Stromal cell of bone marrow (primary cell): ENCODE measurements at regions not wholly inside any gene's neighbourhood (a gene's known extent, or its start where the extent isn't known, plus 50 kb on each side); places are given as distances from the start of the nearest gene placed in this dataset.

ENCODE experiments used
- DNase-seq: peaks from one replicate; pipeline ENCODE4 v3.0.0-alpha.2; 2012; ENCODE audit warnings: low read depth

DNA sequence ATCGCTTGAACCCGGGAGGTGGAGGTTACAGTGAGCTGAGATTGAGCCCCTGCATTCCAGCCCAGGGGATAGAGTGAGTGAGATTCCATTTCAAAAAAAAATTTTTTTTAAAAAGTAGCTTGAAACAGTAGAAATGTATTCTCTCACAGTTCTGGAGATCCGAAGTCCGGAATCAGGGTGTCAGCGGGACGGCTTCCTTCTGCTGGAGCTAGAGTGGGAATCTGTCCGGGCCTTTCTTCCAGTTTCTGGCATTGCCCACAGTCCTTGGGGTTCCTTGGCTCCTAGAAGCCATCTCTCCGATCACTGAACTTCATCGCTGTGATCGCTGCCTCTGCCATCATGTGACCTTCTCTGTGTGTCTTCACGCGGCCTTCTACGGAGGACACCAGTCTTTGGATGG, 181.2 kb upstream of the CIBAR2 start:
- no peak for DNase-seq

DNA sequence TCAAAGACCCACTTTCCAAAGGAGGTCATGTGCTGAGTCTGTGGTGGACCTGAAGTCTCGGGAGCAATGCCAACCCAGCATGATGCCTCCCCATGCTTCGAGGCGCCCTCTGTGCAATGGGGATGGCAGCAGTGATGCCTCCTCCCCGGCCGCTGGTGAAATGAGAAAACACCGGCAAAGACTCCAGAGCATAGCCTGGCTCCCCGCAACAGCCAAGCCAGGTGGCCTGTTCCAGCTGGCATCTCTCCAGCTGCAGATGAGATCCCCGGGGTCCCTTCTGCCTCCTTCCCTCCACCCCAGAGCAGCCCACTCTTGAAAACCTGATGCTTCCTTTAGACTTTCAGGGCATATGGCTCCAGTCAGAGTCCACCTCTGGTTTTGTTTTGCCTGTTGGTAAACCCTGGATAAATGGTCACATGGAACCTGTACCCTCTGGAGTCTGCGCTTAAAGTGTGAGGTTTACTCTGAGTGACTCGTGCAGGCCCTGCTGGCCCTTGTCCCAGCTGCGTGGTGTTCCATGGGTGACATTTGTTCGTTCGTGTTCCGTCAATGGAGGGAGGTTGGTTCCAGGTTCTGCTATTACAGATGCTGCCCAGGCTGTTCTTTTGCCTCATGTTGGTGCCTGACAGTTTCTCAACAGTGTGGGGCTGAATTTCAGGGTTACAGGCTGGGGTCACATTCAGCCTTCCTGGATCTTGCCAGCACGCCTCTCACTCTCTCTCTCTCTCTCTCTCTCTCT, 181.8 kb upstream of the CIBAR2 start:
- no peak for DNase-seq

DNA sequence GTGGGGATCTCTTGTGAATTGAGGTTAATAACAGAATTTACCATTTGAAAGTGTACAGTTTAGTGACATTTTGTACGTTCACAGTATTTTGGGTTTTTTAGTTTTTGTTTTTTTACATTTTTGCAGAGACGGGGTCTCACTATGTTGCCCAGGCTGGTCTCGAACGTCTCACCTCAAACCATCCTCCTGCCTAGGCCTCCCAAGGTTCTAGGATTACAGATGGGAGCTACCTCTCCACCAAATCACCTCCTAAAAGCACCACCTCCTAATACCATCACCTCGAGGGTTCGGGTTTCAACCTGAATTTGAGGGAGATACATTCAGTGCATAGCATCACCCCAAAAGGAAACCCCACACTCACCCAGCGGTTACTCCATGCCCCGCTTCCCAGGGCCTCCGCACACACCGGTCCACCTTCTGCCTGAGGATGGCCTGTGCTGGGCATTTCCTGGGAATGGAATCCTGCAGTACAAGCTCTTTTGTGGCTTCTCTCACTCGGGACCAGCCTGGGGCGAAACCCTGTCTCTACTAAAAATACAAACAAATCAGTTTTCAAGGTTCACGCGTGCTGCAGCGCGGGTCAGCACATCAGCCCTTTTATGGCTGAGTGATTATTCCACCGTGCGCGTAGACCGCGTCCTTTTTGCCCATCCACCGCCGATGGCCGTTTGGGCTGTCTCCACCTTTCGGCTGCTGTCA, 182.7 kb upstream of the CIBAR2 start:
- no peak for DNase-seq

GRCh38 chr16:85296859-85297660, 184.8 kb upstream of the CIBAR2 start:
- DNase-seq: no peak

DNA sequence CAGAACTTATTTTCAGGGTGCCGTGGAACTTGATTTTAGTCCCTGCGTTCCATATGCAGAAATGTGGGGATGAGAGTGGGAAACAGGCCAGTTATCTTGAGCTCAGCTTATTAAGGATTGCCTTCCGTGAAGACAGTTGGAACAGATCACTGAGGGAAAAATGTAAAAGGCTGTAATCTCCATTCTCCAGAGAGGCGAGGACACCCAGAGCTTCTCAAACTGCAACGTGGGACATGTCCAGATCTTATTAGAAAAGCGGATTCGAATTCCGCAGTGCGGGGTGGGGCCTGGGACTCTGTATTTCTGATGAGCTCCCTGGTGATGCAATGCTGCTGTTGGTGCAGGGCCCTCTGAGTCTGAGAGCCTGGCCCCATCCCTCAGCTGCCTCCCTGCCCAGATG, 185.6 kb upstream of the CIBAR2 start:
- no peak for DNase-seq

- no peak for DNase-seq
These were observed 188.2 kb upstream of the CIBAR2 start for GRCh38 chr16:85300406-85300968.

DNA sequence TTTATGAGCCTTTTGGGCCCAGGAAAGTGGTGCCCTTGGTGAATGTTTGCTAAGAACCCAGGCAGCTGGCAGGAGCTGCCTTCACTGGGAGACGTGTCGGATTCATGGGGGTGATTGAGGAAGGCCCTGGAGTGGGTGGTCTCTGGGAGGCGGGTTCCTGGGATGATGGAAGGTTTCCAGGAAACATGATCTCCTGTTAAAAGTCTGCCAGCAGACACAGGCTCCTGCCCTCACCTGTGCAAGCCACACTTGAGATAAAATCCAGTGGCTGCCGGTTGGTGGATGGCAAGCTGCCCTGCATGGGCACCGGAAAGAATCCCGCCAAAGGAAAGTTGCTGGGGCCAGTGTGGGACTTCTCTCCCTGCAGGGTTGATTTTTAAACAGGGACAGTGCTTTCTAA, 189.0 kb upstream of the CIBAR2 start:
- no peak for DNase-seq

- DNase-seq: no peak
These were observed 190.0 kb upstream of the CIBAR2 start for GRCh38 chr16:85302018-85302847.

DNA sequence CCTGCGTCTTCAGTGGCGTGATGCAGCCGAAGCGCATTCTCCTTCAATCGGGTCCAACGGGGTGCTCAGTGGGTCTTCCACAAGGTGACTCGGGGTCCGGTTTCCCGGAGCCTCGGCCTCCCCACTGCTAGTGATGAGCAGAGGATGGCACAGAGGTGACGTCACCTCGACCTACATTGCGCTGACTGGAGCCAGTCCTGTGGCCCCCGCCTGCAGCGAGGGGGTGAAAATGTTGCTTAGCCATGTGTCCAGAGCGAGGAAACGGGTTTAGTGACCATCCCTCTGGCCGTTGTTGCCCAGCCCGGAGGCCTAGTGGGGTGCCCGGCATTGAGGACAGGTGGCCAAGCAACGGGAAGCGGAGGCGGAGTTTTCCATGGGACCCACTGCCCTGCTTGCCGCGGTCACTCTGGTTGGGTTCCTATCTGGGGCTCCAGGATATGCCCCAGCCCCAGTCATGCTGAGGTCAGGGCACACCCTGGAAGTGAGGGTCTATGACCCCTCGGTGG, 190.6 kb upstream of the CIBAR2 start:
- DNase-seq: no peak

DNA sequence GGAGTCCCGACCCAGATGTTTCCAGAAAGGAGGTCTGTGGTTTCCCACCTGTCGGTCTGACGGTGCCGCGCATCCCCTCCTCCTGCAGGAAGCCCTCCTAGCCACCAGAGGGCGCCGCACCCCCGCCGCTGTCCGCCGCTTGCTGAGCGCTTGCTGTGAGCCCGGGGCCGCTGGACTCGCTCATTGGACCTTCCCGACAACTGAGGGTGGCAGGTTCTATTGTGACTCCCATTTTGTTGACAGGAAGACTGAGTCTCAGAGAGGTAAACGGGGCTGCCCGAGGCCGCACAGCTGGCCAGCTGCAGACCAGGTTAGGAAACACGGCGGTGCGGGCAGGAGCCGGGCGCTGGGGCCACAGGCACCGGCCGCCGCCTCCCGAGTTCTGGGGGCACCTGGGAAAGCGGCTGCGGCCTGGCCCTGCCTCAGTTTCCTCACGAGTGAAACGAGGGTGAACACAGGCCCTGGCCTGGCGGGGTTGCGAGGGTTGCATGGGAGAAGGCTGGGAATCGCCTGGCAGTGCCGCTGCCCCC, 191.1 kb upstream of the CIBAR2 start:
- no peak for DNase-seq

- no peak for DNase-seq
These were observed 192.1 kb upstream of the CIBAR2 start for GRCh38 chr16:85304337-85304736.

DNA sequence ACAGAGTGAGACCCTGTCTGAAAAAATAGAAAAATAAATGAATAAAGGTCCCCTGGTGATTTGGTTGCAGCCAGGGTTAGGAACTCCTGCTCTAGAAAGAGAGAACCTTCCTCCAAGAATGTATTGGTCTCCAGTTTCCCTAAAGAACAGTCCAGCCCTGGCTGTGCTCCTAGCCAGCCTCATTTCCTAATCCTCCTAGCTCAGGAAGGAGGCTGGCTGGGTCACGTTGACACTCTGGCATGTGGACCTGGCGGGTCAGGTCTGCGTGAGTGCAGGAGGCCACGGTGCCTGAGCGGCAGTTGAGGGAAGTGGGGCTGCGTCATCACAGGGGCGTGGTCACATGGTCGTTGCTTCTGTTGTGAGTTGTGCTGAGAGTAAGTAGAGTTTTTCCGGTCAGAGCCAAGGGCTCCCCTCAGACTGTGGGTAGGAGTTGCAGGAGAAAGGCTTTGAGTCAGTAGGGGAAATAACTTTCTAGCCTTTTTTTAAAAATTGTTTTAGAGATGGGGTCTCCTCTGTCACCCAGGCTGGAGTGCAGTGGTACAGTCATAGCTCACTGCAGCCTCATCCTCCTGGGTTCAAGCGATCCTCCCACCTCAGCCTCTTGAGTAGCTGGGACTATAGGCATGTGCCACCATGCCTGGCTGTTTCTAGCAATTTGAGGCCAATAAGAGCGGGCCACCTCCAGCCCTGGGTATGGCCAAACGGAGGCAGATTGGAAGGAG, 194.0 kb upstream of the CIBAR2 start:
- peak; percentile 78 for DNase-seq

GRCh38 chr16:85306793-85307551, 194.7 kb upstream of the CIBAR2 start:
- DNase-seq: no peak

GRCh38 chr16:85307552-85308364, 195.5 kb upstream of the CIBAR2 start:
- no peak for DNase-seq

DNA sequence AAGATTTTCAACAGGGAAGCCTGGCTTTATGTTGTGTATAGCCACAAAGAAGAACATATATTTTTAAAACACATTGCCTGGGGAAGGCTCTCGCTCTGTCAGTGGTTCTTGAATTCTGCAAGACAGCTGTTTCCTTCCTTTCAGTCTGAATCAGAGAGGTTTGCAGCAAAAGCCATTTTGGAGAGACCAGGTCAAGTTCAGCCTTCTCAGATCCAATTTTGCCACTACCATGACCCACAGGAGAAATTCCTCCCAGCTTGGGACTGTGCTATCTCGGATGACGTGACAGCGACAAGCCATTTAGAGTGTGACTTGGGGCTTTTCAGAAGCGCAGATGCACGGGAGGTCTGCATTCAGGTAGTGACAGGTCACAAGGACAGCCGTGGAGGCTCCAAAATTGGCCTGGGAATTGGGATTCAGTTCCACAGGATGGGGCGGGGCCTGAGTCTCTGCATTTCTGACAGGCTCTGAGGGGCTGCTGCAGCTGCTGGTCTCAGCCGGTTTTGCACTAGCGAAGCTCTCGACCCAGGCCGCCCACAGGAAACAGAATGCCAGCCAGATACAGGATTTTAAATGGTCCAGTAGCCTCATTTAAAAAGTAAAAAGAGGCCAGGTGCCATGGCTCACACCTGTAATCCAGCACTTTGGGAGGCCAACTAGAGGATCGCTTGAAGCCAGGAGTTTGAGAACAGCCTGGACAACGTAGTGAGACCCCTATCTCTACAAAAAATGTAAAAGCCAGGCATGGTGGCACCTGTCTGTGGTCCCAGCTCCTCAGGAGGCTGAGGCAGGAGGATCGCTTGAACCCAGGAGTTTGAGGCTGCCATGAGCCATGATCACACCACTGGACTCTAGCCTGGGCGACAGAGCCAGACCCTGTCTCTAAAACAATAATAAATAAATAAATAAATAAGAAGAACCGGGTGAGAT, 196.6 kb upstream of the CIBAR2 start:
- no peak for DNase-seq

- DNase-seq: no peak
These were observed 197.7 kb upstream of the CIBAR2 start for GRCh38 chr16:85309656-85310587.
